Right lobe of liver (tissue), 4 donors: ENCODE measurements at regions not wholly inside any gene's neighbourhood (a gene's known extent, or its start where the extent isn't known, plus 50 kb on each side); places are given as distances from the start of the nearest gene placed in this dataset.
"Not testable (repeated sequence)": the region's sequence is repeated elsewhere in the genome, so short reads cannot be mapped to it uniquely, and the experiment has no call there.

Experiments used
- POLR2A ChIP-seq: fragments of 450-650 bp; IDR thresholded peaks from one replicate; pipeline ENCODE4 v1.6.1; 2017; ENCODE audit warnings: antibody characterized with exemption, mild to moderate bottlenecking
- TF ChIP-seq, protein P1 (sequence below), 4 donors: fragments of 200-600 bp in 3 of 4; fragments of 450-650 bp in 1 of 4; IDR thresholded peaks; one replicate each; pipeline versions ENCODE4 v1.5.1 to v1.8.0; 2016 to 2022; ENCODE audit warnings: antibody characterized with exemption in 4 of 4, mild to moderate bottlenecking in 2 of 4
- donor health status: DM: no; HTN: no; CAD: no.
- donor health status: DM: no; HTN: no; CAD: no.
- donor health status: DM: no; HTN: yes; CAD: no.

DNA sequence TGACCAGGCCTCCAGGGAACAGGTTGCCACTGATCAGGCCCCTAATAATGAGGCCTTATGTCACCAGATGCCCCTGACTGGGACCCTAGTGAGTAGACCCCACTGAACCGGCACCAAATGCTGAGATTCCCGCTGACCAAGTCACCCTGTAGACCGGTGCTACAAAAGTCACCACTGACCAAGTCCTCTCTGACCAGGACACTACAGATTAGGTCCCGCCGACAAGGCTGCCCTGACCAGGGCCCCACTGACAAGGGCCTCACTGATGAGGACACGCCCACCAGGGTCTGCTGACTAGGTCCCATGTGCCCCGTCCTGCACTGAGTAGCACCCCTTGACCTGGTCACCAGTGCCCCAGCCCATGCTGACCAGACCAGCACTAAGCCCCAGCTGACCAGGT lies 1159.1 kb upstream of the TPTE start:
- TF ChIP-seq, protein P1, sequence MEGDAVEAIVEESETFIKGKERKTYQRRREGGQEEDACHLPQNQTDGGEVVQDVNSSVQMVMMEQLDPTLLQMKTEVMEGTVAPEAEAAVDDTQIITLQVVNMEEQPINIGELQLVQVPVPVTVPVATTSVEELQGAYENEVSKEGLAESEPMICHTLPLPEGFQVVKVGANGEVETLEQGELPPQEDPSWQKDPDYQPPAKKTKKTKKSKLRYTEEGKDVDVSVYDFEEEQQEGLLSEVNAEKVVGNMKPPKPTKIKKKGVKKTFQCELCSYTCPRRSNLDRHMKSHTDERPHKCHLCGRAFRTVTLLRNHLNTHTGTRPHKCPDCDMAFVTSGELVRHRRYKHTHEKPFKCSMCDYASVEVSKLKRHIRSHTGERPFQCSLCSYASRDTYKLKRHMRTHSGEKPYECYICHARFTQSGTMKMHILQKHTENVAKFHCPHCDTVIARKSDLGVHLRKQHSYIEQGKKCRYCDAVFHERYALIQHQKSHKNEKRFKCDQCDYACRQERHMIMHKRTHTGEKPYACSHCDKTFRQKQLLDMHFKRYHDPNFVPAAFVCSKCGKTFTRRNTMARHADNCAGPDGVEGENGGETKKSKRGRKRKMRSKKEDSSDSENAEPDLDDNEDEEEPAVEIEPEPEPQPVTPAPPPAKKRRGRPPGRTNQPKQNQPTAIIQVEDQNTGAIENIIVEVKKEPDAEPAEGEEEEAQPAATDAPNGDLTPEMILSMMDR (IDR thresholded peaks at IDR 0.05) = not testable (repeated sequence)
- TF ChIP-seq POLR2A = not testable (repeated sequence)
